ENCODE measurements at regions not wholly inside any gene's neighbourhood (a gene's known extent, or its start where the extent isn't known, plus 50 kb on each side); places are given as distances from the start of the nearest gene placed in this dataset.
"Not testable (repeated sequence)": the region's sequence is repeated elsewhere in the genome, so short reads cannot be mapped to it uniquely, and the experiment has no call there.

GRCh38 chr17:70739065-70739464 lies 569.7 kb downstream of the KCNJ2 start:
- DNase-seq (ENCODE audit: low spot score), result no peak
- TF ChIP-seq HNF4G (IDR thresholded peaks at IDR 0.05) (no peak), SP1 (IDR thresholded peaks at IDR 0.05) (no peak), CTCF (IDR thresholded peaks at IDR 0.05; ENCODE audit: low read depth, low read length, missing input control) (no peak), ZBTB33 (IDR thresholded peaks at IDR 0.05) (no peak), ATF3 (IDR thresholded peaks at IDR 0.05) (no peak), YY1 (IDR thresholded peaks at IDR 0.05) (no peak)
- Histone ChIP-seq H3K36me3 (ENCODE audit: control insufficient read depth in 4 of 4, insufficient read depth in 3 of 4, low read depth in 1 of 4, low read length in 3 of 4) (no peaks in the 10 kb centered on the region), H3K4me3 (ENCODE audit: low read depth in 1 of 3, low read length in 3 of 3) (no peak overlapping the region), H3K9ac (ENCODE audit: low read depth in 1 of 2, low read length in 2 of 2) (no peak overlapping the region), H3K27ac (ENCODE audit: low read depth in 1 of 2, low read length in 2 of 2) (no peak overlapping the region), H3K27me3 (ENCODE audit: control insufficient read depth in 4 of 4, insufficient read depth in 4 of 4, low read length in 3 of 4) (no peaks in the 10 kb centered on the region), H3K4me1 (ENCODE audit: control insufficient read depth in 4 of 4, insufficient read depth in 4 of 4, low read length in 3 of 4) (no peaks in the 10 kb centered on the region), H3K9me3 (ENCODE audit: control insufficient read depth in 4 of 4, low read length in 3 of 4) (no peaks in the 10 kb centered on the region)
- 77% methylated on average over 2 of the region's 2 CpGs for WGBS

GRCh38 chr17:70746574-70746973 lies 577.2 kb downstream of the KCNJ2 start:
- H3K9ac ChIP-seq (ENCODE audit: low read depth in 1 of 2, low read length in 2 of 2); H3K36me3 ChIP-seq (ENCODE audit: control insufficient read depth in 4 of 4, insufficient read depth in 3 of 4, low read depth in 1 of 4, low read length in 3 of 4); H3K4me1 ChIP-seq (ENCODE audit: control insufficient read depth in 4 of 4, insufficient read depth in 4 of 4, low read length in 3 of 4); H3K27ac ChIP-seq (ENCODE audit: low read depth in 1 of 2, low read length in 2 of 2); DNase-seq (ENCODE audit: low spot score); H3K4me3 ChIP-seq (ENCODE audit: low read depth in 1 of 3, low read length in 3 of 3); H3K27me3 ChIP-seq (ENCODE audit: control insufficient read depth in 4 of 4, insufficient read depth in 4 of 4, low read length in 3 of 4); H3K9me3 ChIP-seq (ENCODE audit: control insufficient read depth in 4 of 4, low read length in 3 of 4): not testable (repeated sequence)
- 96% methylated on average over 1 of the region's 1 CpG for WGBS

GRCh38 chr17:70750983-70751382 lies 581.7 kb downstream of the KCNJ2 start:
- DNase-seq (ENCODE audit: low spot score), result no peak
- H3K36me3 ChIP-seq (ENCODE audit: control insufficient read depth in 4 of 4, insufficient read depth in 3 of 4, low read depth in 1 of 4, low read length in 3 of 4), result no peaks in the 10 kb centered on the region
- 48% methylated on average over 1 of the region's 1 CpG for WGBS
- no peaks in the 10 kb centered on the region for H3K27me3 ChIP-seq (ENCODE audit: control insufficient read depth in 4 of 4, insufficient read depth in 4 of 4, low read length in 3 of 4)
- H3K27ac ChIP-seq (ENCODE audit: low read depth in 1 of 2, low read length in 2 of 2), result no peak overlapping the region
- H3K4me1 ChIP-seq (ENCODE audit: control insufficient read depth in 4 of 4, insufficient read depth in 4 of 4, low read length in 3 of 4), result no peaks in the 10 kb centered on the region
- no peak overlapping the region for H3K4me3 ChIP-seq (ENCODE audit: low read depth in 1 of 3, low read length in 3 of 3)
- no peak overlapping the region for H3K9ac ChIP-seq (ENCODE audit: low read depth in 1 of 2, low read length in 2 of 2)
- H3K9me3 ChIP-seq (ENCODE audit: control insufficient read depth in 4 of 4, low read length in 3 of 4), result peaks cover 0 to 5% (median 0%) of the 10 kb centered on the region in 4 donors
- TF ChIP-seq TAF1 (conservative IDR thresholded peaks at IDR 0.05), result no peak
- TF ChIP-seq YY1 (IDR thresholded peaks at IDR 0.05), result no peak
- no peak for TF ChIP-seq REST (IDR thresholded peaks at IDR 0.05)
- no peak for TF ChIP-seq HNF4G (IDR thresholded peaks at IDR 0.05)
- TF ChIP-seq CTCF (IDR thresholded peaks at IDR 0.05; ENCODE audit: low read depth, low read length, missing input control), result no peak
- TF ChIP-seq MAX (IDR thresholded peaks at IDR 0.05), result no peak
- TF ChIP-seq GABPA (IDR thresholded peaks at IDR 0.05 in 1 of 2, conservative IDR thresholded peaks at IDR 0.05 in 1 of 2), result no peak
- no peak for TF ChIP-seq HNF4A (conservative IDR thresholded peaks at IDR 0.05)
- no peak for TF ChIP-seq RXRA (IDR thresholded peaks at IDR 0.05)
- no peak for TF ChIP-seq NR2F2 (IDR thresholded peaks at IDR 0.05)
- no peak for TF ChIP-seq JUND (IDR thresholded peaks at IDR 0.05)
- TF ChIP-seq FOXA1 (IDR thresholded peaks at IDR 0.05), result no peak

- not testable (repeated sequence) for H3K36me3 ChIP-seq (ENCODE audit: control insufficient read depth in 4 of 4, insufficient read depth in 3 of 4, low read depth in 1 of 4, low read length in 3 of 4); DNase-seq (ENCODE audit: low spot score); H3K9ac ChIP-seq (ENCODE audit: low read depth in 1 of 2, low read length in 2 of 2); H3K4me1 ChIP-seq (ENCODE audit: control insufficient read depth in 4 of 4, insufficient read depth in 4 of 4, low read length in 3 of 4); H3K4me3 ChIP-seq (ENCODE audit: low read depth in 1 of 3, low read length in 3 of 3); H3K9me3 ChIP-seq (ENCODE audit: control insufficient read depth in 4 of 4, low read length in 3 of 4); H3K27me3 ChIP-seq (ENCODE audit: control insufficient read depth in 4 of 4, insufficient read depth in 4 of 4, low read length in 3 of 4); H3K27ac ChIP-seq (ENCODE audit: low read depth in 1 of 2, low read length in 2 of 2)
- WGBS, result 90% methylated on average over 5 of the region's 5 CpGs
Observed at GRCh38 chr17:70752461-70752860, 583.1 kb downstream of the KCNJ2 start.

Data from liver (tissue), 8 donors.